GM18868 (cell line): ENCODE measurements at regions not wholly inside any gene's neighbourhood (a gene's known extent, or its start where the extent isn't known, plus 50 kb on each side); places are given as distances from the start of the nearest gene placed in this dataset.
A peak's percentile ranks its signal among the peaks of the same experiment; 100 is the strongest.
"Not testable (repeated sequence)": the region's sequence is repeated elsewhere in the genome, so short reads cannot be mapped to it uniquely, and the experiment has no call there.

ENCODE experiments used
- ATAC-seq: cut with Tn5 transposase; IDR thresholded peaks from one replicate; pipeline ENCODE4 v1.9.1; 2021; ENCODE audit warnings: mild to moderate bottlenecking, moderate library complexity; ENCODE audit not compliant: unreplicated experiment

- ATAC-seq = no peak
These were observed 135.7 kb downstream of the IGF1 start for GRCh38 chr12:102344691-102345090.

GRCh38 chr12:102343361-102344121 is 136.8 kb downstream of the IGF1 start:
- no peak for ATAC-seq

GRCh38 chr12:102342281-102343006 is 137.9 kb downstream of the IGF1 start:
- no peak for ATAC-seq

DNA sequence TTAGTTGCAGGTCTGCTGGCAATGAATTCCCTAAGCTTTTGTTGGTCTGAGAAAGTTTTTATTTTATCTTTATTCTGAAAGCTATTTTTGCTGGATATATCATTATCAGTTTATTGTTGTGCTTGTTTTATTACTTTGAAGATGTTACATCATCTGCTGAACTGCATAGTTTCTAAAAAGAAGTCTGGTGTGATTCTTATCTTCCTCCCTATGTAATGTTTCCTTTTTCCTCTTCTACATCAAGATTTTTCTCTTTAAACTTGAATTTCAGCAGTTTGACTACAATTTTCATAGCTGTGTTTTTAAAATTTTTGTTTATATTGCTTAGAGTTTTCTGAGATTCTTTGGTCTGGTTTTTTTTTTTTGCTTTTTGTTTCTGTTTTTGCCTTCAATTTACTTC is 137.1 kb upstream of the PMCH start:
- no peak for ATAC-seq

- ATAC-seq = no peak
These were observed 133.8 kb upstream of the PMCH start for GRCh38 chr12:102331419-102331818.

GRCh38 chr12:102329883-102330282 is 132.2 kb upstream of the PMCH start:
- no peak for ATAC-seq

- no peak for ATAC-seq
These were observed 129.3 kb upstream of the PMCH start for GRCh38 chr12:102326982-102327381.

GRCh38 chr12:102325108-102325507 is 127.5 kb upstream of the PMCH start:
- ATAC-seq = not testable (repeated sequence)

GRCh38 chr12:102323799-102324198 is 126.2 kb upstream of the PMCH start:
- no peak for ATAC-seq

GRCh38 chr12:102322254-102322653 is 124.6 kb upstream of the PMCH start:
- ATAC-seq = no peak

GRCh38 chr12:102321305-102322082 is 123.9 kb upstream of the PMCH start:
- no peak for ATAC-seq

DNA sequence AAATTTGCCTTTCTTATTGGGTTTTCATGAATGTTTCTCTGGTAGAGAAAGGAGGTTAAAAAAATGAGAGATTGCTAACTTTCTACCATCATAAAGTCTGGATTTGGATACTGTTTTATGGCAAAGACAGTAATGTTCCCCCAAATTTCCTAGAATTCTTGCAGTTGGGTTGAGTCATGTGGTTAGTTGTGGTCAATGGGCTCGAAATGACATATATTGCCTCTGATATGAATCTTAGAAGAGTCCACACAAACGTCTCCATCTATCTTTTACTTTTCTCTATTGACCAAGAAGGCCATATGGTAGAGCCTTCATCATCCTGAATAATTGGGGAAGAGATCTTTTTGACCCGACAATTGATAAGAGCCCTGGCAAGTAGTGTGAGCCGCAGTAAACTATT is 119.5 kb upstream of the PMCH start:
- no peak for ATAC-seq

DNA sequence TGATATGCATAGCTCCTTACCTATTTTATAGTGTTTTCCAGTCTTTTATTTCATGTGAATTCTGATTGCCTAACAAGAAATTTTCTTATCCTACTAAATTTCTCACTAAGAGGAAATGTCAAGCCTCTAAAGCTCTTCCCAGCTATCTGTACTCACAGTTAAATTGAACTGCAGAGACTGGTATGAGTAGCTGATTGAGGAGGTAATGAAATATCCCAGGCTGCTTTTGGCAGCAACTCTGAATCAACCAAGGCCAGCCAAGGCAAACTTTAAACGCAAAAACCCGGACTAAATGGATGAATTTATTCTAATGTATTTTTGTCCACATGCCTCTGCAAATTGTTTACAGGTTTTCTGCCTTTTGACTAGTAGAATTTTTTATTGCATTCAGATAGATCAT is 119.1 kb upstream of the PMCH start:
- no peak for ATAC-seq

DNA sequence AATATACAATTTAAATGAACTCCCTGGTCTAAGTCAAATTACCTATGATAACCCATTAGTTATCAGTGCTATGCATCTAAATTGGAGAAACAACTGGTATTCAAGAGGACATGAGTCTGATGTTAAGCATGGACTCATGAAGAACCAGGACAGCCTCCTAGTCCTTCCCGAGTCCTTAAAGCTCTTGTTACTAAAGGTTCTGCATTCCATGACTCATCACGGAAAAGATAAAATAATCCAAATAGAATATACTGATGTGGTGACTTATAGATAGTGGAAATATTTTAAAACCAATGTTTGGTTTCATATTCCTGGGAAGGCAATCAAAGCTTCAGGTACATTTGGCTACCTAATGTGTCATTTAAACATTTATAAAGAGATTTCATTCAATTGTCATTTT is 117.2 kb upstream of the PMCH start:
- no peak for ATAC-seq

GRCh38 chr12:102313116-102313971 is 115.7 kb upstream of the PMCH start:
- not testable (repeated sequence) for ATAC-seq

- no peak for ATAC-seq
These were observed 107.9 kb upstream of the PMCH start for GRCh38 chr12:102305486-102305885.

DNA sequence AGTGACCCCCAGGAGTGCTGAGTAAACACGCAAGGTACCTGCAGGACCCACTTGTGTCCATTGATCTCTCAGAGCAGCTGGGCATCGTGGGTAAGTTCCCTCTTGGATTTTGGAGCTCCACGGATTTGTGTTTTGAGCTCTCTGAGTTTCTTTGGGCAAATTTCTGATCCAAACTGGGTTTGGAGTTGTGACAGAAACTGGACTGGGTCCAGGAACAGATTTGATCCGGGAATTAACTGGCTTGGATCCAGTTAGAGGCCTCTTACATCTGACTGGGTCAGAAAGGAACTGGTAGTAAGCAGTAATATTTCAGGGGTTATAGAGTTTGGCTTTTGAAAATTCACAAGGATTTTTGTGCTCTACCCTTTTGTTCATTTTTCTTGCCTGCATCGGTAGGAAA is 107.0 kb upstream of the PMCH start:
- not testable (repeated sequence) for ATAC-seq

GRCh38 chr12:102302553-102302952 is 104.9 kb upstream of the PMCH start:
- ATAC-seq = no peak

DNA sequence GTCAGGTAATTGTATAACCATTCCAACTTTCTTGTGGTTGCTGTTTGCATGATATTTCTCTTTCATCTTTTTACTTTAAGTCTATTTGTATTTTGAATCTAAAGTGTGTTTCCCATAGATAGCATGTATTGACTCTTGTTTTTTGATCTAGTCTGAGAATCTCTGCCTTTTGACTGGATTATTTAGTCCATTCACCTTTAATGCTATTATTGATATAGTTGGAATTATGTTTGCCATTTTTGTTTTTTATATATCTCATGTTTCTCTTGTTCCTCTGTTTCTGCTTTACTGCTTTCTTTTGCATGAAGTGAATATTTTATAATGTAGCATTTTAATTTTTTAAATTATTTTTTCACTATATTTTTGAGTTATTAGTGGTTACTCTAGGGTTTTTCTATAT is 103.9 kb upstream of the PMCH start:
- no peak for ATAC-seq

DNA sequence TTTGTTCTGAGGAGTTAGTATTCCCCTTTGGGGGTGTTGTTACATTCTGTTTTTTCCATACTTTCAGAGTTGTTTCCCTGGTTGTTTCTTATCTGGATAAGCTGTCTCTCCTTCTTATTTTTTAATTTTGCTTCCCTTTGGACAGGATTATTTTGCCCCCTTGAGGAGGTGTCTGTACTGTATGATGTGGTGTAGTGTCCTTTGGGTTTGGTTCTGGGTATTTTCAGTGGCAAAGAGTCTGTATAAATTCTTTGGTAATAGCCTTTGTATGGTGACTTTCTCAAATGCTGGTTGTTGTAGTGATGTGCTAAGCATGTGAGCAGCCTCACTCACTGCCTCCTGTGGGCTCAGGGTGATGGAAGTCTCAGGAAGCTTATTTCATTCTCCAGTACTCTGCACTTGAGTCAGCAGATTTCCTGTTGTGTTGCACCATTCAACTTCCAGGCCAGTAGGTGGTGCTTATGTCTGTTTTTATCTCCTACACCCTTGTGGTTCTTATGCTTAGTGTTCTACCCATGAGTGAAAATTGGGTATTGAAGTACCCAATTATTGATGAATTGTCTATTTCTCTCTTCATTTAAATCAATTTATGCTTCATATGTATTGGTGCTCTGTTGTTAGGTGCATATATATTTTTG is 103.3 kb upstream of the PMCH start:
- peak; percentile 93 for ATAC-seq
